OCI-LY1 (cell line): ENCODE measurements at regions not wholly inside any gene's neighbourhood (a gene's known extent, or its start where the extent isn't known, plus 50 kb on each side); places are given as distances from the start of the nearest gene placed in this dataset.
A peak's percentile ranks its signal among the peaks of the same experiment; 100 is the strongest.
"Not testable (repeated sequence)": the region's sequence is repeated elsewhere in the genome, so short reads cannot be mapped to it uniquely, and the experiment has no call there.

ENCODE experiments used
- H2AFZ ChIP-seq: fragments of 200-600 bp; sonication (generic), shearing (Covaris generic); 2 replicates; pipeline ENCODE4 v1.6.0; 2014; ENCODE audit warnings: antibody characterized with exemption, mild to moderate bottlenecking, low read length
- H3F3A ChIP-seq: fragments of 200-600 bp; sonication (generic), shearing (Covaris generic); 2 replicates; pipeline ENCODE4 v1.6.0; 2014; ENCODE audit warnings: mild to moderate bottlenecking, antibody characterized with exemption, low read length, moderate library complexity; ENCODE audit not compliant: insufficient read depth
- H3K27ac ChIP-seq: fragments of 200-600 bp; sonication (generic); 2 replicates; pipeline ENCODE4 v1.5.1; 2014; ENCODE audit warnings: low read length, mixed run types, mild to moderate bottlenecking, low read depth; ENCODE audit not compliant: poor library complexity, severe bottlenecking
- H3K27me3 ChIP-seq: fragments of 200-600 bp; sonication (generic); 2 replicates; pipeline ENCODE4 v1.6.0; 2014; ENCODE audit warnings: antibody characterized with exemption, mild to moderate bottlenecking, low read length, moderate library complexity; ENCODE audit not compliant: insufficient read depth
- H3K36me3 ChIP-seq: fragments of 200-600 bp; sonication (generic); 2 replicates; pipeline ENCODE4 v1.6.1; 2014; ENCODE audit warnings: mild to moderate bottlenecking, antibody characterized with exemption, low read length, moderate library complexity, mixed read lengths; ENCODE audit not compliant: insufficient read depth
- H3K4me1 ChIP-seq: fragments of 200-600 bp; sonication (generic); 2 replicates; pipeline ENCODE4 v1.5.1; 2014; ENCODE audit warnings: mild to moderate bottlenecking, low read length, moderate library complexity; ENCODE audit not compliant: insufficient read depth, severe bottlenecking
- H3K4me2 ChIP-seq: fragments of 200-600 bp; sonication (generic), shearing (Covaris generic); 2 replicates; pipeline ENCODE4 v1.6.1; 2014; ENCODE audit warnings: low read length
- H3K4me3 ChIP-seq: fragments of 200-600 bp; sonication (generic); 2 replicates; pipeline ENCODE4 v1.5.1; 2014; ENCODE audit warnings: low read length, low read depth, mild to moderate bottlenecking, mixed read lengths; ENCODE audit not compliant: poor library complexity, severe bottlenecking
- H3K79me2 ChIP-seq: fragments of 200-600 bp; shearing (Covaris generic); 2 replicates; pipeline ENCODE4 v1.6.1; 2016; ENCODE audit warnings: mixed run types, low read length, mixed read lengths; ENCODE audit not compliant: insufficient read depth
- H3K9ac ChIP-seq: fragments of 200-600 bp; sonication (generic), shearing (Covaris generic); 2 replicates; pipeline ENCODE4 v1.6.1; 2014; ENCODE audit warnings: mild to moderate bottlenecking, low read length, mixed read lengths
- H3K9me2 ChIP-seq: fragments of 200-600 bp; sonication (generic), shearing (Covaris generic); 2 replicates; pipeline ENCODE4 v1.6.1; 2014; ENCODE audit warnings: low read depth, mild to moderate bottlenecking, low read length, mixed read lengths
- H3K9me3 ChIP-seq: fragments of 200-600 bp; shearing (Covaris generic); 2 replicates; pipeline ENCODE4 v1.6.1; 2014; ENCODE audit warnings: low read length, mixed read lengths
- H4K20me1 ChIP-seq: fragments of 200-600 bp; sonication (generic), shearing (Covaris generic); 2 replicates; pipeline ENCODE4 v1.6.0; 2016; ENCODE audit warnings: mild to moderate bottlenecking, low read length; ENCODE audit not compliant: insufficient read depth
- CTCF ChIP-seq: fragments of 200-600 bp; sonication (generic), shearing (Covaris generic); IDR thresholded peaks from 2 replicates; pipeline ENCODE4 v1.5.1; 2017; ENCODE audit warnings: mild to moderate bottlenecking, antibody characterized with exemption, low read length, moderate library complexity, mixed read lengths
- EZH2 ChIP-seq: fragments of 200-600 bp; sonication (generic), shearing (Covaris generic); IDR thresholded peaks from 2 replicates; pipeline ENCODE4 v1.8.0; 2017; ENCODE audit warnings: borderline replicate concordance, mixed run types, mild to moderate bottlenecking, antibody characterized with exemption, low read length, moderate library complexity, mixed read lengths

- H3K9ac ChIP-seq, result no peak overlapping the region
- no peaks in the 10 kb centered on the region for H3K9me2 ChIP-seq
These were observed 261.1 kb downstream of the THBS2 start for GRCh38 chr6:168992446-168993144.

GRCh38 chr6:168991695-168992094 is 262.0 kb downstream of the THBS2 start:
- not testable (repeated sequence) for H3F3A ChIP-seq, H3K4me2 ChIP-seq, H2AFZ ChIP-seq, H3K9me3 ChIP-seq, H3K79me2 ChIP-seq, H3K9ac ChIP-seq, H3K36me3 ChIP-seq, H3K27me3 ChIP-seq, H3K27ac ChIP-seq, H3K4me1 ChIP-seq, H3K9me2 ChIP-seq, H4K20me1 ChIP-seq, H3K4me3 ChIP-seq
- TF ChIP-seq CTCF, result peak; percentile 40

More at GRCh38 chr6:168992446-168993144, 261.1 kb downstream of the THBS2 start:
- Histone ChIP-seq H3F3A (no peaks in the 10 kb centered on the region), H3K4me3 (no peak overlapping the region), H3K9me3 (no peaks in the 10 kb centered on the region), H3K4me1 (no peaks in the 10 kb centered on the region), H2AFZ (no peak overlapping the region), H3K79me2 (no peaks in the 10 kb centered on the region), H3K27me3 (no peaks in the 10 kb centered on the region), H3K36me3 (no peaks in the 10 kb centered on the region), H3K27ac (no peak overlapping the region), H4K20me1 (no peaks in the 10 kb centered on the region), H3K4me2 (no peak overlapping the region)
- no peak for TF ChIP-seq EZH2
- no peak for TF ChIP-seq CTCF

DNA sequence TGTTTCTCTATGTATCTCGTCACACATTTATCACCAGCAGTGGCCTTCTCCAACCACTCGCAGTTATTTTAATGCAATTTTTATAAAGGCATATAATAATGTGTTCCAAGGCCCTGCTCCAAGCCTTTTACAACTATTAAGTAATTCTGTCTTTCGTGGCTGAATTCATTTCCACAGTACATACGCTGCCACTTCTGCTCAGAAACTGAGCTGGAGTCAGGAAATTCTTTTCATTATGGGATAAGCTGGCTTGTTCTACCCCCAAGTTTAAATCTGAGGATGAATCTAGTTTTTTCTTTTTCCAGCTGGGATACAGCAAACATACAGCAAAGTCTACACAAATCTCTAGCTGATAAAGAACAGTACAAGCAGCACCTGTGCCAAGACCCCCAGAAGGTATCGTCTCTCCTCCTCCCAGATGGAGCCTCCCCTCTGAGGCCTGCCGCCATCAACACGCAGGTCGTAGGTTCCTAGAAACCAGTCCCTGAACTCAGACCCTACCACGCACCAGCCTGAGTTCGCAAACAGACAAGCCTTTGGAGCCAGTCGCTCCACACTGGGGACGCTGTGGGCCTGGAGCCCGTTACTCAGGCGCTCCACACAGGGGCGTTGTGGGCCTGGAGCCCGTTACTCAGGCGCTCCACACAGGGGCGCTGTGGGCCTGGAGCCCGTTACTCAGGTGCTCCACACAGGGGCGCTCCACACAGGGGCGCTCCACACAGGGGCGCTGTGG is 263.5 kb downstream of the THBS2 start:
- Histone ChIP-seq H3K79me2 (no peaks in the 10 kb centered on the region), H3F3A (no peaks in the 10 kb centered on the region), H3K36me3 (no peaks in the 10 kb centered on the region), H3K4me2 (no peak overlapping the region), H2AFZ (no peak overlapping the region), H3K4me1 (no peaks in the 10 kb centered on the region), H3K27ac (no peak overlapping the region), H3K9me2 (no peaks in the 10 kb centered on the region), H3K9me3 (no peaks in the 10 kb centered on the region), H4K20me1 (no peaks in the 10 kb centered on the region), H3K9ac (no peak overlapping the region), H3K27me3 (no peaks in the 10 kb centered on the region), H3K4me3 (no peak overlapping the region)
- TF ChIP-seq EZH2 (no peak), CTCF (no peak)
